ENCODE measurements at regions not wholly inside any gene's neighbourhood (a gene's known extent, or its start where the extent isn't known, plus 50 kb on each side); places are given as distances from the start of the nearest gene placed in this dataset.

- no peaks in the 10 kb centered on the region for H3K4me1 ChIP-seq (ENCODE audit: control insufficient read depth in 2 of 2, insufficient read depth in 1 of 2, low read depth in 1 of 2, low read length in 2 of 2)
- no peak overlapping the region for H2BK5ac ChIP-seq (ENCODE audit: low read length)
- H3K9ac ChIP-seq (ENCODE audit: low read depth, low read length, poor library complexity): no peak overlapping the region
- no peak overlapping the region for H3K4me2 ChIP-seq (ENCODE audit: insufficient read depth, low read length, poor library complexity, severe bottlenecking)
- WGBS, 2 donors (ENCODE audit: extremely low coverage in 2 of 2, insufficient read length in 2 of 2, insufficient replicate concordance in 1 of 2): no CpG with 5 or more reads among the region's 6 CpGs
- no peak overlapping the region for H3K14ac ChIP-seq (ENCODE audit: low read length)
- no peak overlapping the region for H3K18ac ChIP-seq (ENCODE audit: low read length)
- no peaks in the 10 kb centered on the region for H3K36me3 ChIP-seq (replicated peaks in 1 of 2; ENCODE audit: control insufficient read depth in 2 of 2, insufficient read depth in 2 of 2, low read length in 2 of 2)
- no peaks in the 10 kb centered on the region for H3K79me1 ChIP-seq (ENCODE audit: low read depth, low read length)
- no peak overlapping the region for H2AK5ac ChIP-seq (ENCODE audit: low read depth, low read length)
- no peak overlapping the region for H3K4ac ChIP-seq (ENCODE audit: low read length)
- H2BK15ac ChIP-seq (ENCODE audit: low read length): no peak overlapping the region
- no peak overlapping the region for H4K8ac ChIP-seq (ENCODE audit: low read depth, low read length)
- H3K27me3 ChIP-seq (ENCODE audit: control insufficient read depth in 3 of 3, insufficient read depth in 3 of 3, low read depth in 1 of 3, low read length in 3 of 3): no peaks in the 10 kb centered on the region
- no peak overlapping the region for H3K27ac ChIP-seq (replicated peaks; ENCODE audit: low read length)
- no peak overlapping the region for H3K23ac ChIP-seq (ENCODE audit: low read depth, low read length, poor library complexity)
- H3K9me3 ChIP-seq (replicated peaks in 1 of 2; ENCODE audit: control insufficient read depth in 2 of 2, insufficient read depth in 1 of 2, low read depth in 1 of 2, low read length in 2 of 2): no peaks in the 10 kb centered on the region
- H4K91ac ChIP-seq (ENCODE audit: low read depth, low read length, poor library complexity): no peak overlapping the region
- H2BK12ac ChIP-seq (ENCODE audit: low read length): no peak overlapping the region
- H2AFZ ChIP-seq (ENCODE audit: low read length): no peak overlapping the region
- H3K4me3 ChIP-seq (ENCODE audit: low read length in 2 of 2): no peak overlapping the region
- no peak for DNase-seq (ENCODE audit: low spot score)
- H2BK120ac ChIP-seq (ENCODE audit: low read depth, low read length): no peak overlapping the region
These were observed 106.0 kb upstream of the PTPN3 start for GRCh38 chr9:109604131-109604530.

- Histone ChIP-seq H3K18ac (ENCODE audit: low read length) (no peak overlapping the region), H3K4me2 (ENCODE audit: insufficient read depth, low read length, poor library complexity, severe bottlenecking) (no peak overlapping the region), H3K79me1 (ENCODE audit: low read depth, low read length) (no peaks in the 10 kb centered on the region), H2BK5ac (ENCODE audit: low read length) (no peak overlapping the region), H2BK12ac (ENCODE audit: low read length) (no peak overlapping the region), H4K8ac (ENCODE audit: low read depth, low read length) (no peak overlapping the region), H2AK5ac (ENCODE audit: low read depth, low read length) (no peak overlapping the region), H2BK15ac (ENCODE audit: low read length) (no peak overlapping the region), H3K4me1 (ENCODE audit: control insufficient read depth in 2 of 2, insufficient read depth in 1 of 2, low read depth in 1 of 2, low read length in 2 of 2) (no peaks in the 10 kb centered on the region), H3K36me3 (replicated peaks in 1 of 2; ENCODE audit: control insufficient read depth in 2 of 2, insufficient read depth in 2 of 2, low read length in 2 of 2) (no peaks in the 10 kb centered on the region), H3K9me3 (replicated peaks in 1 of 2; ENCODE audit: control insufficient read depth in 2 of 2, insufficient read depth in 1 of 2, low read depth in 1 of 2, low read length in 2 of 2) (no peaks in the 10 kb centered on the region), H2BK120ac (ENCODE audit: low read depth, low read length) (no peak overlapping the region), H3K4me3 (ENCODE audit: low read length in 2 of 2) (no peak overlapping the region), H3K9ac (ENCODE audit: low read depth, low read length, poor library complexity) (no peak overlapping the region), H3K4ac (ENCODE audit: low read length) (no peak overlapping the region), H3K14ac (ENCODE audit: low read length) (no peak overlapping the region), H3K27ac (replicated peaks; ENCODE audit: low read length) (no peak overlapping the region), H3K27me3 (ENCODE audit: control insufficient read depth in 3 of 3, insufficient read depth in 3 of 3, low read depth in 1 of 3, low read length in 3 of 3) (no peaks in the 10 kb centered on the region), H4K91ac (ENCODE audit: low read depth, low read length, poor library complexity) (no peak overlapping the region), H3K23ac (ENCODE audit: low read depth, low read length, poor library complexity) (no peak overlapping the region), H2AFZ (ENCODE audit: low read length) (no peak overlapping the region)
- DNase-seq (ENCODE audit: low spot score): no peak
- no CpG with 5 or more reads among the region's 1 CpG for WGBS, 2 donors (ENCODE audit: extremely low coverage in 2 of 2, insufficient read length in 2 of 2, insufficient replicate concordance in 1 of 2)
These were observed 106.7 kb upstream of the PTPN3 start for GRCh38 chr9:109604781-109605180.

GRCh38 chr9:109609060-109609459, 111.0 kb upstream of the PTPN3 start:
- Histone ChIP-seq H3K27me3 (ENCODE audit: control insufficient read depth in 3 of 3, insufficient read depth in 3 of 3, low read depth in 1 of 3, low read length in 3 of 3) (no peaks in the 10 kb centered on the region), H3K79me1 (ENCODE audit: low read depth, low read length) (no peaks in the 10 kb centered on the region), H3K36me3 (replicated peaks in 1 of 2; ENCODE audit: control insufficient read depth in 2 of 2, insufficient read depth in 2 of 2, low read length in 2 of 2) (no peaks in the 10 kb centered on the region), H4K91ac (ENCODE audit: low read depth, low read length, poor library complexity) (no peak overlapping the region), H4K8ac (ENCODE audit: low read depth, low read length) (no peak overlapping the region), H3K14ac (ENCODE audit: low read length) (no peak overlapping the region), H2BK15ac (ENCODE audit: low read length) (no peak overlapping the region), H3K4me2 (ENCODE audit: insufficient read depth, low read length, poor library complexity, severe bottlenecking) (no peak overlapping the region), H3K9ac (ENCODE audit: low read depth, low read length, poor library complexity) (no peak overlapping the region), H3K9me3 (replicated peaks in 1 of 2; ENCODE audit: control insufficient read depth in 2 of 2, insufficient read depth in 1 of 2, low read depth in 1 of 2, low read length in 2 of 2) (no peaks in the 10 kb centered on the region), H3K4me1 (ENCODE audit: control insufficient read depth in 2 of 2, insufficient read depth in 1 of 2, low read depth in 1 of 2, low read length in 2 of 2) (no peaks in the 10 kb centered on the region), H3K23ac (ENCODE audit: low read depth, low read length, poor library complexity) (no peak overlapping the region), H3K27ac (replicated peaks; ENCODE audit: low read length) (no peak overlapping the region), H2BK12ac (ENCODE audit: low read length) (no peak overlapping the region), H2BK120ac (ENCODE audit: low read depth, low read length) (no peak overlapping the region), H2AK5ac (ENCODE audit: low read depth, low read length) (no peak overlapping the region), H3K4ac (ENCODE audit: low read length) (no peak overlapping the region), H2AFZ (ENCODE audit: low read length) (no peak overlapping the region), H3K4me3 (ENCODE audit: low read length in 2 of 2) (no peak overlapping the region), H3K18ac (ENCODE audit: low read length) (no peak overlapping the region), H2BK5ac (ENCODE audit: low read length) (no peak overlapping the region)
- DNase-seq (ENCODE audit: low spot score): no peak
- no CpG with 5 or more reads among the region's 1 CpG for WGBS, 2 donors (ENCODE audit: extremely low coverage in 2 of 2, insufficient read length in 2 of 2, insufficient replicate concordance in 1 of 2)

- Histone ChIP-seq H3K27ac (replicated peaks; ENCODE audit: low read length) (no peak overlapping the region), H3K36me3 (replicated peaks in 1 of 2; ENCODE audit: control insufficient read depth in 2 of 2, insufficient read depth in 2 of 2, low read length in 2 of 2) (no peaks in the 10 kb centered on the region), H3K9ac (ENCODE audit: low read depth, low read length, poor library complexity) (no peak overlapping the region), H3K79me1 (ENCODE audit: low read depth, low read length) (no peaks in the 10 kb centered on the region), H4K8ac (ENCODE audit: low read depth, low read length) (no peak overlapping the region), H2BK15ac (ENCODE audit: low read length) (no peak overlapping the region), H3K4me2 (ENCODE audit: insufficient read depth, low read length, poor library complexity, severe bottlenecking) (no peak overlapping the region), H4K91ac (ENCODE audit: low read depth, low read length, poor library complexity) (no peak overlapping the region), H3K4me1 (ENCODE audit: control insufficient read depth in 2 of 2, insufficient read depth in 1 of 2, low read depth in 1 of 2, low read length in 2 of 2) (no peaks in the 10 kb centered on the region), H3K18ac (ENCODE audit: low read length) (no peak overlapping the region), H3K4me3 (ENCODE audit: low read length in 2 of 2) (no peak overlapping the region), H2AK5ac (ENCODE audit: low read depth, low read length) (no peak overlapping the region), H2AFZ (ENCODE audit: low read length) (no peak overlapping the region), H2BK120ac (ENCODE audit: low read depth, low read length) (no peak overlapping the region), H3K14ac (ENCODE audit: low read length) (no peak overlapping the region), H3K27me3 (ENCODE audit: control insufficient read depth in 3 of 3, insufficient read depth in 3 of 3, low read depth in 1 of 3, low read length in 3 of 3) (no peaks in the 10 kb centered on the region), H2BK5ac (ENCODE audit: low read length) (no peak overlapping the region), H3K23ac (ENCODE audit: low read depth, low read length, poor library complexity) (no peak overlapping the region), H2BK12ac (ENCODE audit: low read length) (no peak overlapping the region), H3K9me3 (replicated peaks in 1 of 2; ENCODE audit: control insufficient read depth in 2 of 2, insufficient read depth in 1 of 2, low read depth in 1 of 2, low read length in 2 of 2) (no peaks in the 10 kb centered on the region), H3K4ac (ENCODE audit: low read length) (no peak overlapping the region)
- WGBS, 2 donors (ENCODE audit: extremely low coverage in 2 of 2, insufficient read length in 2 of 2, insufficient replicate concordance in 1 of 2): no CpG with 5 or more reads among the region's 1 CpG
- no peak for DNase-seq (ENCODE audit: low spot score)
These were observed 118.5 kb upstream of the PTPN3 start for GRCh38 chr9:109616571-109617120.

Measured in neuronal stem cell (in vitro differentiated cells).